Vagina (tissue), 2 donors: ENCODE measurements at regions not wholly inside any gene's neighbourhood (a gene's known extent, or its start where the extent isn't known, plus 50 kb on each side); places are given as distances from the start of the nearest gene placed in this dataset.

Source experiments
- DNase-seq, 2 donors: peaks; one replicate each; pipeline ENCODE4 v3.0.0-alpha.2; 2017; ENCODE audit errors: extremely low spot score in 2 of 2
- H3K27ac ChIP-seq: fragments of 200-600 bp; sonication (generic); one replicate; pipeline ENCODE4 v1.5.1; 2019
- H3K27me3 ChIP-seq: fragments of 200-600 bp; sonication (generic); one replicate; pipeline ENCODE4 v1.5.1; 2019
- H3K36me3 ChIP-seq, 2 donors: fragments of 200-600 bp; sonication (generic); one replicate each; pipeline ENCODE4 v1.5.1; 2017 to 2019
- H3K4me1 ChIP-seq: fragments of 200-600 bp; sonication (generic); one replicate; pipeline ENCODE4 v1.5.1; 2019
- H3K4me3 ChIP-seq, 2 donors: fragments of 200-600 bp; sonication (generic); 1 replicate in 1 of 2; 2 replicates in 1 of 2; pipeline ENCODE4 v1.5.1; 2016 to 2019
- H3K9me3 ChIP-seq: fragments of 200-600 bp; sonication (generic); one replicate; pipeline ENCODE4 v1.5.1; 2019
- CTCF ChIP-seq, 3 experiments: fragments of 450-650 bp in 2 of 3; fragments of 200-600 bp in 1 of 3; sonication (generic) in 1 of 3; IDR thresholded peaks; one replicate each; pipeline ENCODE4 v1.5.1; 2017 to 2019; ENCODE audit warnings: antibody characterized with exemption in 3 of 3, mild to moderate bottlenecking in 2 of 3, moderate library complexity in 2 of 3
- POLR2A ChIP-seq, 2 donors: fragments of 450-650 bp; IDR thresholded peaks; one replicate each; pipeline ENCODE4 v1.6.1; 2017; ENCODE audit warnings: antibody characterized with exemption in 2 of 2, mild to moderate bottlenecking in 2 of 2, moderate library complexity in 2 of 2
- POLR2AphosphoS5 ChIP-seq, 2 donors: sonication (generic); formaldehyde crosslinking; IDR thresholded peaks; one replicate each; pipeline ENCODE4 v1.9.0; 2017; ENCODE audit warnings: antibody characterized with exemption in 2 of 2, mild to moderate bottlenecking in 2 of 2, low read depth in 1 of 2; ENCODE audit not compliant: insufficient read depth in 1 of 2
- intact Hi-C: fragments of 100-400 bp; cut with DNase I; formaldehyde crosslinking; loops from one replicate; pipeline ENCODE4 v1.15.1; 2023

GRCh38 chr6:1062786-1063545 is 248.9 kb upstream of the FOXQ1 start:
- no peak overlapping the region for H3K4me3 ChIP-seq
- H3K36me3 ChIP-seq, result no peaks in the 10 kb centered on the region
- peaks cover 20% of the 10 kb centered on the region for H3K4me1 ChIP-seq
- peak overlapping the region; percentile 49 for H3K27ac ChIP-seq
- DNase-seq, result no peak
- no peaks in the 10 kb centered on the region for H3K9me3 ChIP-seq
- intact Hi-C loops, result no loop called here
- TF ChIP-seq POLR2A (IDR thresholded peaks at IDR 0.05) (no peak), CTCF (IDR thresholded peaks at IDR 0.05) (no peak), POLR2AphosphoS5 (IDR thresholded peaks at IDR 0.05; ENCODE audit: insufficient read depth in 1 of 2, low read depth in 1 of 2) (no peak)
- H3K27me3 ChIP-seq, result no peaks in the 10 kb centered on the region

- H3K27me3 ChIP-seq, result no peaks in the 10 kb centered on the region
- no peak overlapping the region for H3K27ac ChIP-seq
- H3K36me3 ChIP-seq, result no peaks in the 10 kb centered on the region
- no peak overlapping the region for H3K4me3 ChIP-seq
- intact Hi-C loops, result no loop called here
- H3K9me3 ChIP-seq, result no peaks in the 10 kb centered on the region
- no peak for TF ChIP-seq POLR2A (IDR thresholded peaks at IDR 0.05)
- no peak for TF ChIP-seq POLR2AphosphoS5 (IDR thresholded peaks at IDR 0.05; ENCODE audit: insufficient read depth in 1 of 2, low read depth in 1 of 2)
- TF ChIP-seq CTCF (IDR thresholded peaks at IDR 0.05), result no peak
- no peak for DNase-seq
- peaks cover 17% of the 10 kb centered on the region for H3K4me1 ChIP-seq
Measured at GRCh38 chr6:1059596-1059995, 252.3 kb upstream of the FOXQ1 start.

GRCh38 chr6:1057490-1058135 is 254.3 kb upstream of the FOXQ1 start:
- intact Hi-C loops, result no loop called here
- Histone ChIP-seq H3K27ac (no peak overlapping the region), H3K27me3 (no peaks in the 10 kb centered on the region), H3K36me3 (no peaks in the 10 kb centered on the region), H3K4me1 (no peaks in the 10 kb centered on the region), H3K4me3 (no peak overlapping the region), H3K9me3 (no peaks in the 10 kb centered on the region)
- no peak for DNase-seq
- TF ChIP-seq POLR2A (IDR thresholded peaks at IDR 0.05), result no peak
- TF ChIP-seq CTCF (IDR thresholded peaks at IDR 0.05), result no peak
- no peak for TF ChIP-seq POLR2AphosphoS5 (IDR thresholded peaks at IDR 0.05; ENCODE audit: insufficient read depth in 1 of 2, low read depth in 1 of 2)

GRCh38 chr6:1055015-1055921 is 256.6 kb upstream of the FOXQ1 start:
- H3K36me3 ChIP-seq, result no peaks in the 10 kb centered on the region
- no peak for TF ChIP-seq POLR2AphosphoS5 (IDR thresholded peaks at IDR 0.05; ENCODE audit: insufficient read depth in 1 of 2, low read depth in 1 of 2)
- TF ChIP-seq POLR2A (IDR thresholded peaks at IDR 0.05), result no peak
- no peak for TF ChIP-seq CTCF (IDR thresholded peaks at IDR 0.05)
- H3K27me3 ChIP-seq, result no peaks in the 10 kb centered on the region
- H3K27ac ChIP-seq, result no peak overlapping the region
- H3K4me1 ChIP-seq, result no peaks in the 10 kb centered on the region
- no peaks in the 10 kb centered on the region for H3K9me3 ChIP-seq
- no peak overlapping the region for H3K4me3 ChIP-seq
- intact Hi-C loops, result no loop called here
- DNase-seq, result peak in 1 of 2 donors; percentile 82
